Neural crest cell (in vitro differentiated cells): ENCODE measurements at regions not wholly inside any gene's neighbourhood (a gene's known extent, or its start where the extent isn't known, plus 50 kb on each side); places are given as distances from the start of the nearest gene placed in this dataset.

Source experiments
- DNase-seq: peaks from one replicate; pipeline ENCODE4 v3.0.0; 2021; ENCODE audit warnings: low read depth, mixed read lengths, low spot score
- H3K27ac Mint-ChIP-seq: one replicate; pipeline ENCODE4 v1.8.0; 2021; ENCODE audit warnings: mild to moderate bottlenecking, mixed read lengths; ENCODE audit not compliant: unreplicated experiment
- H3K27me3 Mint-ChIP-seq: 2 replicates; pipeline ENCODE4 v1.8.0; 2021; ENCODE audit warnings: low read depth, mild to moderate bottlenecking, mixed read lengths
- H3K36me3 Mint-ChIP-seq: 2 replicates; pipeline ENCODE4 v1.8.0; 2021; ENCODE audit warnings: low read depth, mild to moderate bottlenecking, mixed read lengths
- H3K4me1 Mint-ChIP-seq: 2 replicates; pipeline ENCODE4 v1.8.0; 2021; ENCODE audit warnings: mixed read lengths
- H3K4me3 Mint-ChIP-seq: one replicate; pipeline ENCODE4 v1.8.0; 2021; ENCODE audit warnings: mild to moderate bottlenecking, mixed read lengths
- H3K9me3 Mint-ChIP-seq: 2 replicates; pipeline ENCODE4 v1.8.0; 2021; ENCODE audit warnings: mixed read lengths
- CTCF ChIP-seq: fragments of 200-600 bp; sonication (generic); conservative IDR thresholded peaks from 2 replicates; pipeline ENCODE4 v1.5.0; 2021; ENCODE audit warnings: antibody characterized with exemption, mild to moderate bottlenecking

GRCh38 chr3:72585966-72586365 lies 262.3 kb downstream of the SHQ1 start:
- Mint-ChIP-seq H3K4me3 (no peak overlapping the region), H3K36me3 (no peaks in the 10 kb centered on the region), H3K27ac (no peak overlapping the region), H3K4me1 (peaks cover 35% of the 10 kb centered on the region), H3K9me3 (no peaks in the 10 kb centered on the region), H3K27me3 (peaks cover 89% of the 10 kb centered on the region)
- DNase-seq, result no peak
- no peak for TF ChIP-seq CTCF

- no peak overlapping the region for H3K4me3 Mint-ChIP-seq
- no peaks in the 10 kb centered on the region for H3K36me3 Mint-ChIP-seq
- no peaks in the 10 kb centered on the region for H3K9me3 Mint-ChIP-seq
- no peak for DNase-seq
- no peak overlapping the region for H3K27ac Mint-ChIP-seq
- no peak for TF ChIP-seq CTCF
- H3K4me1 Mint-ChIP-seq, result peaks cover 27% of the 10 kb centered on the region
- peaks cover 92% of the 10 kb centered on the region for H3K27me3 Mint-ChIP-seq
Observed at GRCh38 chr3:72584262-72584661, 264.0 kb downstream of the SHQ1 start.

- DNase-seq, result no peak
- H3K27me3 Mint-ChIP-seq, result peaks cover 94% of the 10 kb centered on the region
- H3K9me3 Mint-ChIP-seq, result no peaks in the 10 kb centered on the region
- TF ChIP-seq CTCF, result no peak
- no peak overlapping the region for H3K4me3 Mint-ChIP-seq
- H3K4me1 Mint-ChIP-seq, result peaks cover 27% of the 10 kb centered on the region
- H3K36me3 Mint-ChIP-seq, result no peaks in the 10 kb centered on the region
- H3K27ac Mint-ChIP-seq, result no peak overlapping the region
Observed at GRCh38 chr3:72582963-72583362, 265.3 kb downstream of the SHQ1 start.

- no peak overlapping the region for H3K4me3 Mint-ChIP-seq
- DNase-seq, result no peak
- H3K9me3 Mint-ChIP-seq, result no peaks in the 10 kb centered on the region
- TF ChIP-seq CTCF, result no peak
- H3K36me3 Mint-ChIP-seq, result no peaks in the 10 kb centered on the region
- H3K4me1 Mint-ChIP-seq, result peaks cover 27% of the 10 kb centered on the region
- H3K27ac Mint-ChIP-seq, result no peak overlapping the region
- H3K27me3 Mint-ChIP-seq, result peaks cover 94% of the 10 kb centered on the region
Observed at GRCh38 chr3:72582211-72582878, 265.9 kb downstream of the SHQ1 start.

GRCh38 chr3:72580900-72581299 lies 267.3 kb downstream of the SHQ1 start:
- no peak overlapping the region for H3K27ac Mint-ChIP-seq

More at GRCh38 chr3:72580900-72581299, 267.3 kb downstream of the SHQ1 start:
- Mint-ChIP-seq H3K4me3 (no peak overlapping the region), H3K36me3 (no peaks in the 10 kb centered on the region), H3K27me3 (peaks cover 85% of the 10 kb centered on the region), H3K9me3 (no peaks in the 10 kb centered on the region), H3K4me1 (peaks cover 18% of the 10 kb centered on the region)
- no peak for DNase-seq
- no peak for TF ChIP-seq CTCF
